ENCODE measurements at regions not wholly inside any gene's neighbourhood (a gene's known extent, or its start where the extent isn't known, plus 50 kb on each side); places are given as distances from the start of the nearest gene placed in this dataset.

GRCh38 chr9:26437056-26437711 is 455.4 kb downstream of the CAAP1 start:
- TF ChIP-seq FOXM1 (IDR thresholded peaks at IDR 0.05; ENCODE audit: low read depth) = no peak
- TF ChIP-seq, protein P1, sequence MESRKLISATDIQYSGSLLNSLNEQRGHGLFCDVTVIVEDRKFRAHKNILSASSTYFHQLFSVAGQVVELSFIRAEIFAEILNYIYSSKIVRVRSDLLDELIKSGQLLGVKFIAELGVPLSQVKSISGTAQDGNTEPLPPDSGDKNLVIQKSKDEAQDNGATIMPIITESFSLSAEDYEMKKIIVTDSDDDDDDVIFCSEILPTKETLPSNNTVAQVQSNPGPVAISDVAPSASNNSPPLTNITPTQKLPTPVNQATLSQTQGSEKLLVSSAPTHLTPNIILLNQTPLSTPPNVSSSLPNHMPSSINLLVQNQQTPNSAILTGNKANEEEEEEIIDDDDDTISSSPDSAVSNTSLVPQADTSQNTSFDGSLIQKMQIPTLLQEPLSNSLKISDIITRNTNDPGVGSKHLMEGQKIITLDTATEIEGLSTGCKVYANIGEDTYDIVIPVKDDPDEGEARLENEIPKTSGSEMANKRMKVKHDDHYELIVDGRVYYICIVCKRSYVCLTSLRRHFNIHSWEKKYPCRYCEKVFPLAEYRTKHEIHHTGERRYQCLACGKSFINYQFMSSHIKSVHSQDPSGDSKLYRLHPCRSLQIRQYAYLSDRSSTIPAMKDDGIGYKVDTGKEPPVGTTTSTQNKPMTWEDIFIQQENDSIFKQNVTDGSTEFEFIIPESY (IDR thresholded peaks at IDR 0.05; ENCODE audit: borderline replicate concordance, low read depth) = no peak
- no peak for TF ChIP-seq EP300 (IDR thresholded peaks at IDR 0.05; ENCODE audit: borderline replicate concordance in 1 of 2, low read depth in 1 of 2, low read length in 1 of 2)
- TF ChIP-seq CHD2 (IDR thresholded peaks at IDR 0.05; ENCODE audit: low read length, partially characterized antibody) = no peak
- TF ChIP-seq REST (IDR thresholded peaks at IDR 0.05; ENCODE audit: low read depth, low read length) = no peak
- TF ChIP-seq YY1 (IDR thresholded peaks at IDR 0.05; ENCODE audit: low read depth) = no peak
- no peak for TF ChIP-seq SMC3 (IDR thresholded peaks at IDR 0.05; ENCODE audit: low read depth, low read length)
- no peak for TF ChIP-seq CTCF (IDR thresholded peaks at IDR 0.05)
- TF ChIP-seq NRF1 (IDR thresholded peaks at IDR 0.05; ENCODE audit: low read depth, low read length) = no peak
- TF ChIP-seq POLR2AphosphoS5 (IDR thresholded peaks at IDR 0.05; ENCODE audit: low read depth, low read length) = no peak
- TF ChIP-seq USF1 (IDR thresholded peaks at IDR 0.05; ENCODE audit: borderline replicate concordance, low read depth) = no peak

All from SK-N-SH (cell line).